ENCODE measurements at regions not wholly inside any gene's neighbourhood (a gene's known extent, or its start where the extent isn't known, plus 50 kb on each side); places are given as distances from the start of the nearest gene placed in this dataset.

DNA sequence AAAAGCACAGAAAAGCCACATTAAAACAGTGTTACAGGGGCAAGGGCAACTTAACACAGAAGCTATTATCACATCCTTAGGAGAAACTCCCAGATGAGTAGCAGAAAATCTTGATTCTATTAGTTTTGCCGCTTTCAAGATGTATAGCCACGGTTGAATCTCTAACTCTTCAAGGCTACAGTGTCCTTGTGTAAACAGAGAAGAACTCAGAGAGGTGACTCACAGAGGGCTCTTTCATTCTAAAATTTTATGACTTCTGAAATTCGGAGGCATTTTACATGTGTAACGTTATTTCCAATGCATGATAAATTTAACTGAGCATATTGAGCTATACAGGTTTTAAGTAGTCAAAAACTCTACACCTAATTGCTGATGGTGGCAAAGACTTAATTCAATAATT is 846.6 kb downstream of the GBE1 start:
- TF ChIP-seq CTCF (IDR thresholded peaks at IDR 0.05) (no peak), SIN3A (IDR thresholded peaks at IDR 0.05; ENCODE audit: borderline replicate concordance, insufficient read depth, low read depth, low read length) (no peak), POLR2AphosphoS5 (IDR thresholded peaks at IDR 0.05; ENCODE audit: low read depth, low read length) (no peak), TCF7L2 (IDR thresholded peaks at IDR 0.05; ENCODE audit: low read depth, low read length) (no peak)
- TF ChIP-seq, protein P1, sequence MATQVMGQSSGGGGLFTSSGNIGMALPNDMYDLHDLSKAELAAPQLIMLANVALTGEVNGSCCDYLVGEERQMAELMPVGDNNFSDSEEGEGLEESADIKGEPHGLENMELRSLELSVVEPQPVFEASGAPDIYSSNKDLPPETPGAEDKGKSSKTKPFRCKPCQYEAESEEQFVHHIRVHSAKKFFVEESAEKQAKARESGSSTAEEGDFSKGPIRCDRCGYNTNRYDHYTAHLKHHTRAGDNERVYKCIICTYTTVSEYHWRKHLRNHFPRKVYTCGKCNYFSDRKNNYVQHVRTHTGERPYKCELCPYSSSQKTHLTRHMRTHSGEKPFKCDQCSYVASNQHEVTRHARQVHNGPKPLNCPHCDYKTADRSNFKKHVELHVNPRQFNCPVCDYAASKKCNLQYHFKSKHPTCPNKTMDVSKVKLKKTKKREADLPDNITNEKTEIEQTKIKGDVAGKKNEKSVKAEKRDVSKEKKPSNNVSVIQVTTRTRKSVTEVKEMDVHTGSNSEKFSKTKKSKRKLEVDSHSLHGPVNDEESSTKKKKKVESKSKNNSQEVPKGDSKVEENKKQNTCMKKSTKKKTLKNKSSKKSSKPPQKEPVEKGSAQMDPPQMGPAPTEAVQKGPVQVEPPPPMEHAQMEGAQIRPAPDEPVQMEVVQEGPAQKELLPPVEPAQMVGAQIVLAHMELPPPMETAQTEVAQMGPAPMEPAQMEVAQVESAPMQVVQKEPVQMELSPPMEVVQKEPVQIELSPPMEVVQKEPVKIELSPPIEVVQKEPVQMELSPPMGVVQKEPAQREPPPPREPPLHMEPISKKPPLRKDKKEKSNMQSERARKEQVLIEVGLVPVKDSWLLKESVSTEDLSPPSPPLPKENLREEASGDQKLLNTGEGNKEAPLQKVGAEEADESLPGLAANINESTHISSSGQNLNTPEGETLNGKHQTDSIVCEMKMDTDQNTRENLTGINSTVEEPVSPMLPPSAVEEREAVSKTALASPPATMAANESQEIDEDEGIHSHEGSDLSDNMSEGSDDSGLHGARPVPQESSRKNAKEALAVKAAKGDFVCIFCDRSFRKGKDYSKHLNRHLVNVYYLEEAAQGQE (IDR thresholded peaks at IDR 0.05; ENCODE audit: insufficient read depth in 1 of 2, low read depth in 2 of 2, low read length in 1 of 2), result no peak

Data from Panc1 (cell line).